LNCaP clone FGC (cell line): ENCODE measurements at regions not wholly inside any gene's neighbourhood (a gene's known extent, or its start where the extent isn't known, plus 50 kb on each side); places are given as distances from the start of the nearest gene placed in this dataset.
"Not testable (repeated sequence)": the region's sequence is repeated elsewhere in the genome, so short reads cannot be mapped to it uniquely, and the experiment has no call there.

Experiments
- DNase-seq: peaks from one replicate; pipeline ENCODE4 v3.0.0-alpha.2; 2011; ENCODE audit warnings: low read depth
- H3K4me3 ChIP-seq: 2 replicates; pipeline ENCODE4 v1.5.1; 2011; ENCODE audit warnings: mild to moderate bottlenecking, low read depth, low read length, control low read depth
- TF ChIP-seq, protein P1 (sequence below): IDR thresholded peaks from 2 replicates; pipeline ENCODE4 v1.5.1; 2012; ENCODE audit warnings: mild to moderate bottlenecking; ENCODE audit not compliant: control insufficient read depth, insufficient read depth; ENCODE audit errors: extremely low read depth

DNA sequence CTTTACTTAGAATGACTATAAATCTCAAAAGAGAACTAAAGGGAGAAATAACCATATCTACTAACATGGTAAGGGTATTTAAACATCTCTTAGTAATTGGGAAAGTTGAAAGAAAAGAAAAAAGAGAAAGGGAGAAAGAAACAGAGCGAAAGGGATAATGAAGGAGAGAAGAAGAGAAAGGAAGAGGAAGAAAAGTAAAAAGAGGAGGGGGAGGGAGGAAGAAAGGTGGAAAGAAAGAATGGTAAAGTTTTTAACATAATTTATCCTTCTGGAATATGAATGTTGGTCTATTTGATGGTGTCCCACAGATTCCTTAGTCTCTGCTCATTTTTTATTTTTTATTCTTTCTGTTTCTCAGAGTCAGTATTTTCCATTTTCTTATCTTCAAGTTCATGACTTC is 202.7 kb downstream of the ZNF92 start:
- not testable (repeated sequence) for DNase-seq, H3K4me3 ChIP-seq

DNA sequence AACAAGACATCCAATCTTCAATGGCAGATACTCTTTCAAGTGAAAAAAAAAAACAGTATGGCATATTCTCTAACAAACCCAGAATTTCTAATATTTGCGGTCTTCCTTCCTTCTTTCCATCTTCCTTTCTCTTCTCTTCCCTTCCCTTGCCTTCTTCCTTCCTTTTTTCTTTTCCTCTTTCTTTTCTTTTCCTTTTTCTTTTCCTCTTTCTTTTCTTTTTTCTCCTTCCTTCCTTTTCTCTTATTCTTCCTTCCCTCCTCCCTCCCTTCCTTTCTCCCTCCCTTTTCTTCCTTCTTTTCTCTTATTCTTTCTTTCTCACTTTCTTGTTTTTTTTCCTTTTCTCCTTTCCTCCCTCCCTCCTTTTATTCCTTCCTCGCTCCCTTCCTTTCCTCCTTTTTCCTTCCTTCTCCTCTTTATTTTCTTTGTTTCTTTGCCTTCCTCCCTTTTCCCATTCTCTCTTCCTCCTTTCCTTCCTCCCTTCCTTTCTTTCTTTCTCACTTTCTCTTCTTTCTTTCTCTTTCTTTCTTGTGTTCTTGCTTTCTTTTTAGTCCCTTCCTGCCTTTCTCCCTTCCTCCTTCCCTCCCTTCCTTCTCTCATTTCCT is 209.0 kb downstream of the ZNF92 start:
- not testable (repeated sequence) for DNase-seq, H3K4me3 ChIP-seq

DNA sequence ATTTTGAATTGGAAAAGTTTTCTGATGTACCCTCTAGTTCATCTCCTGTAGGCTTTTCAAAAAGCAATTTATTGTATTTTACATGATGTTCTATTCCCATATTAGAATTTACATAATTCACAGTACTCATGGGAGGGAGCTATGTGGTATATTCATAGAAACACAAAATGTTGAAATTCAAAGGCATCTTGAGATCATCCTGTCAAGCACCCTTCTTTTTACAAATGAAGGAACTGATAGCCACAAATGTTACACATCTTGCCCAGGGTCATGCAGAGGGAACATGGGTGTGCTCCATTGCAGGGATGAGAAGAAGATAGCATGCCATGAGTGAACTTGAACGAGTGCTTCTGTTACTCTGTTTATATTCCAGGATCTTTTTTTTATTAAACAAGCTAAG is 228.8 kb downstream of the ZNF92 start:
- DNase-seq, H3K4me3 ChIP-seq: not testable (repeated sequence)

DNA sequence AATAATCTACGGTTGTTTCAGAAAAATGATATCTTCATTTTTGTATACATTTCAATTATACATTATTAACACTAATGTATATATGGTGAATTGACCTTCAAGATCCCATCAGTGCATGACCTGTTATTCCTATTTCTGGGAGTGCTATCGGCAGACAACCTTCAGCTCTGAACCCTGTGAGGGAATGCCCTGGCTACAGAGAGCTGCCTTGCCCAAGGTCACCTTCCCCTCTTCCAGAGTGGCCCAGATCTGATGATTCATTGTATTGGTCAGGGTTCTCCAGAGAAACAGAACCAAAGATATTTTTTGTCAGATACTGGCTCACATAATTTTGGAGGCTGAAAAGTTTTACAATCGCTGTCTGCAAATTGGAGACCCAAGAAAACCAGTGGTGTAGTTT is 235.5 kb downstream of the ZNF92 start:
- TF ChIP-seq, protein P1, sequence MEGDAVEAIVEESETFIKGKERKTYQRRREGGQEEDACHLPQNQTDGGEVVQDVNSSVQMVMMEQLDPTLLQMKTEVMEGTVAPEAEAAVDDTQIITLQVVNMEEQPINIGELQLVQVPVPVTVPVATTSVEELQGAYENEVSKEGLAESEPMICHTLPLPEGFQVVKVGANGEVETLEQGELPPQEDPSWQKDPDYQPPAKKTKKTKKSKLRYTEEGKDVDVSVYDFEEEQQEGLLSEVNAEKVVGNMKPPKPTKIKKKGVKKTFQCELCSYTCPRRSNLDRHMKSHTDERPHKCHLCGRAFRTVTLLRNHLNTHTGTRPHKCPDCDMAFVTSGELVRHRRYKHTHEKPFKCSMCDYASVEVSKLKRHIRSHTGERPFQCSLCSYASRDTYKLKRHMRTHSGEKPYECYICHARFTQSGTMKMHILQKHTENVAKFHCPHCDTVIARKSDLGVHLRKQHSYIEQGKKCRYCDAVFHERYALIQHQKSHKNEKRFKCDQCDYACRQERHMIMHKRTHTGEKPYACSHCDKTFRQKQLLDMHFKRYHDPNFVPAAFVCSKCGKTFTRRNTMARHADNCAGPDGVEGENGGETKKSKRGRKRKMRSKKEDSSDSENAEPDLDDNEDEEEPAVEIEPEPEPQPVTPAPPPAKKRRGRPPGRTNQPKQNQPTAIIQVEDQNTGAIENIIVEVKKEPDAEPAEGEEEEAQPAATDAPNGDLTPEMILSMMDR = no peak
- no peak overlapping the region for H3K4me3 ChIP-seq
- no peak for DNase-seq

DNA sequence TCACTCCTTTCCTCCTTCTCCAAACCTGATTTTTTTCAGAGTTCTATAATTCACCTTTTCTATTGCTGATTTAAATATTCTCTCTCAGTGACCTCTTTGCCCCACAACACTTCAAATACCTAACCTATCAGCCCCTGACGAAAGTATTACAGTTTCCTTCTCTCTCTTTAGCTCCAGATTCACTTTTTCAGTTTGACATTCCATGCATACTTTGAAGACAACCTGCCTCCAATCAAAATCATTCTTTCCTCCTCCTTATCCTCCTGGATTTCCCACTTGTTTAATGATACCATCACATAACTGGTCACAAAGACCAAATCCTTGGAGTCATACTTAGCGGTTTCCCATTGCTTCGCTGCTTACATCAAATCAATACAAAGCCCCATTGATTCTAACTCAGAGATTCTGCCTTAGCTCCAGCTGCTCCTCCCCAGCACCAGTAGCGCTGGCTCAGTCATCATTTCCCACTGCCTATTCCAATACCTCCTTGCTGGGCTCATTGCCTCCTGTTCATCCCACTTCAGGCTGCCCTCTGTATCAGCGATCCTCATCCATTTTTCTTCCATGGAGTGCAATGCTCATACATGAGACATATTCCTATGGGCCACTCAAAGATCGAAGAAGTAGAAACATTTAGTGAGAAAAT is 240.1 kb downstream of the ZNF92 start:
- H3K4me3 ChIP-seq, DNase-seq: not testable (repeated sequence)

DNA sequence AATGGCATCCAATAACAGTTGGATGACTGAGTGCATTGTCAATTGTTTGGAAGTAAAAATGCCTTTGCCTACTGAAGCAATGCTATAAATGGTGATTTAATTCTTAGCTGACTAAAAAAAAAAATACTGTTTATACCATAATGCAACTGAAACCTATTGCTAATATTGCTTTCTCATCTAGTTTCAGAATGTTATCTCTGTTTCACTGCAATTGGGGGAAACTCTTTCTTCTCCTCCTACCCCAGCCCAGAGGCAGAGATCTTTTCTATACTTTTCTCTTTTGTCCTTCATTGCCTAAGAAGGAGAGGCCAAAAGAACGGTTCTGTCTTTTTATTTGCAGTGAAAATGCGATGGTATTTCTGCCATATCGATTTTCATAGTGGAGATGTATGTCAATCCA is 242.5 kb downstream of the ZNF92 start:
- not testable (repeated sequence) for H3K4me3 ChIP-seq, DNase-seq

DNA sequence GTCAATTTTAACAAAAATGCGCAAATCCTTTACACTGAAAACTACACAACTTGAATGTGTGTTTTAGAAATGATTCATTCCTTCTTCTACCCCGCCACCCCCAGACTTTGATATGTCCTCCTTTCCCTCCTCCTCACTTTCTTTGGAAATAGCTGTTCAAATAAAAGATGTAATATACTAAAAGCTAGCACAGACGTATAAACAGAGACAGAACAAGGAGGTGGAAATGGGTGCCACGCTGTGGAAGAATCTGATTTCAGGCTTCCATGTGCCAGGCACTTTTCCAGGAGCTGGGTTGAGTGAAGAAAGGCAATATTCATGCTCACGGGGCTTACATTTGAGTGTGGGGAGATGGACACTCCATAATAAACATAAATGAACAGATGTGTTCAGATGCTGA is 246.6 kb downstream of the ZNF92 start:
- H3K4me3 ChIP-seq, DNase-seq: not testable (repeated sequence)

DNA sequence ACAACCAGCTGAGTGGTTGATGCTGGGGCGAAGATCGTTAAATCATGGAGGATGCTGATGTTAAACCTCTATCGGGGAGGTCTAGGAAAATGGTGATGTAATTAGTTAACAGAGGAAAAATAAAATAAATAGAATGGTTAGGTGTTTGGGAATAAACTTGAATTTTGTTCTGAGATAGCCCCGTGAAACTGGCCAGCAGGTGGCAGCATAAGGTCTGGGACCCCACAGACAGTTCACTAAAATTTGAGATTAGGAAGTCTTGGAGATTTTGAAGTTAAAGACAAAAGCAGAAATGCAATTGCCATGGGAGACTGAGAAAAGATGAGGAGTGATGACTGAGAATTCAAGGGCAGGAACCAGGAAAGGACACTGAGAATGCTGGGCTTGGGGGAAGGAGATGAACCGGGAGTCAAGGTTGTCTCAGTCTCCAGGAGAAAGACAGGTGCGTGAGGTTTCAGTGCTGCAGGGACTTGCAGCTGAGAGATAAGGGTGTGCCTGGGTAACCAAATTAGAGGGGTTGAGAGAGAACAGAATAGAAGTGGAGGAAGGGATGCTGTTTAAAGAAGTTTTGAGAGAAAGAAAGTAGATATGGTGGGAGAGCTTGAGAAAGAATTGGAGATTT is 248.0 kb downstream of the ZNF92 start:
- DNase-seq, H3K4me3 ChIP-seq: not testable (repeated sequence)
- TF ChIP-seq, protein P1 = peak; percentile 55

DNA sequence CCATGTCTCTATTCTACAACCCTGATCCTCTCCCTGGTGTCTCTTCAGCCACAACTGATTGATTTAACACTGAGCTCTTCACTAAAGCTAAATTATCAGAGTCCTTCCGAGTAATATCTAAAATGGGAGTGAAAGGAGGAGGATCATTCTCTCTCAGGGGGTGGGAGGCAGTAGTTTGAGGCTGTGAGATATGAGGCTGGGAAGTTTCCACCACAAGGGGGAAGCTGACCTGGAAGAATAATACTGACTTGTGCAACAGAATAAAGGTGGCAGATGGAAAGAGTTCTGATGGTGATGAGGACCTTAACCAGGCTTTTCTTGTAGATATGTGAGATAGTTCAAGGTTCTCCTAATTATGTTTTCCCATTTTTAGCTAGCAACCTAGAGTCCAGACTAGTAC is 241.6 kb upstream of the VKORC1L1 start:
- not testable (repeated sequence) for H3K4me3 ChIP-seq, DNase-seq

DNA sequence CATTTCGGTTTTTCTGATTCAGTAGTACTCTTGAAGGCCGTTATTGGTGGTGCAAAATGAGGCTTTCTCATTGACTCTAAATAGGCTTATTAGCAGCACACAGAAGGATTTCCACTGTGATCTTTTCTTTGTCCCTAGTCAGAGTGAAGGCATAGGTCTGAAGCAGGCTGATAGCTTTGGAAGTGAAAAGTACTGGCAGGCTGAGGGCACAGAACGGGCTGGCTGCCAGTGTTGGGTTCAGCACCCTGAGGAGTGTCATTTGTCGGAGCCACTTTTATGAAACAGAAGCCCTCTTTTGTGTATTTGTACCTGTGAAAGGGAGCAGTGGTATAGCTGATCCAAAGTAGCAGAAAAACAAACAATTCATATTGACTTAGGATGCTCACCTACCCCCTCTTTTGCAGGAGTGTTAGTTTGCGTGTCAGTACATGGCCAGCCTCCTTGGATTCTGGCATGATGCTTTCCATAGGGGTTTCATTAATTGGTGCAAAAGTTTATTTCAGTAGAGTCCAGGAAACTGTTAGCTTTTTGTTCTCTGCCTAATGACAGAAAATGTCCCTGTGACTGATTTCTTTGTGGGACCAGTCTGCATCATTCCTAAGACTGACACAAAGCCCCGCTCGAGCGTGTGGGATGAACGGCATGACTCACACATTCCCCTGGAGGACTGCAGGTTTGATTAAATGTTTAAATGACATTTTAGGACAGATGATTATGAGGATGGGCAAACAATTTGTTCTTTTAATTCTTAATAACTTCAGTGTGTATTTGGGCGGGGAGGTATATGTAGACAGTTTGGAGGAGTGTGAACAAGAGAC is 239.1 kb upstream of the VKORC1L1 start:
- H3K4me3 ChIP-seq, DNase-seq: not testable (repeated sequence)

DNA sequence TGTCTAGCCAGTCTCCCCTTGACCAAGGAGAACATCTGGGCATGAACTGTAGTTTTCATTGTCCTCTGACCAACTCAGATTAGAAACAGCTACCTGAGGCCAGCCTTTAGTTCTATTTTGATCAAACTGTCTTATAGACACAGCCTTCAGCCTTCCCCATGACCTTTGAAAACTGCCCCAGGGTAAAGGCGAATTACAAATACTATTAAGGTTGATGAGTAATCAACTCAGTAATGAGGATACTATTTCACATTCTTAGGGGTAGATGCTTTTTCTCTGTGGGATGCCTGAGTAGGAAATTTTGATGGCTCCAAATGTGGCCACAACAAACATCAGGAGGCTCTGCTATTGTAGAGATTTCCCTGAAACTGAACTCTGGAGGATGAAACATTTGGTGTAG is 234.0 kb upstream of the VKORC1L1 start:
- not testable (repeated sequence) for H3K4me3 ChIP-seq, DNase-seq

DNA sequence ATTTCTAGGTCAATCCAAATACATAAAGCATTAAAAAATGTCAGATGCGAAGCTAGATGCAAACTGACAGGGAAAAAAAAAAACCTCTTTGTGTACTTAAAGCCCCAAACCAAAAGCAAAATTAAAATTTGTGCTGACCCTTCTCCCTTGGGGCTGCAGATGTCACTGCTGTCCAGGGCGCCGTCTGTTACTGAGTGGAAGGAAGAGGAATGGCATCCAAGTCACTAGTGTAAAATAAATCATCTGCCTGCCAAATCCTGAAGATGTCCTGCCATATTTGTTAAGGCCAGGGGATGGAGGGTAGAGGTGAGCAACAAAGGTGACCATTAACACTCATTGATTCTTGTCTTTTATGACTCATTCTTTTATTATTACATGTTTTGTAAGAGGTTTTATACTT is 233.2 kb upstream of the VKORC1L1 start:
- H3K4me3 ChIP-seq = not testable (repeated sequence)

DNA sequence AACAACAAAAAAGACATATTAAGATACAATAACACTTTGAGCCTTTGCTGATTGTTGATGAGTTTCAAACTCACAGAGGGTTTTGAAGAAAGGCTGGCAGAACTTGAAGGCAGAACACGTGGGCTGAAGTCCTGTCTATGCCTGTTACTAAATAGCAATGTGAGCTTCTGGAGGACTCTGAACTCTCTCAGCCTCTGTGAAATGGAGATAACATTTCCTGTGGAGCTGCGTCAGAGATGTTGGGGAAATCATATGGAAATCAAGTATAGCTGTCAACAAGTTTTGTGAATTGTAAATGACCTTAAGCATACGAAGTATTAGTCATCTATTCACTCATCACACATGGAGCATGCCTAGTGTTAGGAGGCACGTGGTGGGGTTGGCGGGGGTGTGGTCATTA is 229.4 kb upstream of the VKORC1L1 start:
- H3K4me3 ChIP-seq, DNase-seq: not testable (repeated sequence)

More for the DNA sequence above, 233.2 kb upstream of the VKORC1L1 start:
- not testable (repeated sequence) for DNase-seq

DNA sequence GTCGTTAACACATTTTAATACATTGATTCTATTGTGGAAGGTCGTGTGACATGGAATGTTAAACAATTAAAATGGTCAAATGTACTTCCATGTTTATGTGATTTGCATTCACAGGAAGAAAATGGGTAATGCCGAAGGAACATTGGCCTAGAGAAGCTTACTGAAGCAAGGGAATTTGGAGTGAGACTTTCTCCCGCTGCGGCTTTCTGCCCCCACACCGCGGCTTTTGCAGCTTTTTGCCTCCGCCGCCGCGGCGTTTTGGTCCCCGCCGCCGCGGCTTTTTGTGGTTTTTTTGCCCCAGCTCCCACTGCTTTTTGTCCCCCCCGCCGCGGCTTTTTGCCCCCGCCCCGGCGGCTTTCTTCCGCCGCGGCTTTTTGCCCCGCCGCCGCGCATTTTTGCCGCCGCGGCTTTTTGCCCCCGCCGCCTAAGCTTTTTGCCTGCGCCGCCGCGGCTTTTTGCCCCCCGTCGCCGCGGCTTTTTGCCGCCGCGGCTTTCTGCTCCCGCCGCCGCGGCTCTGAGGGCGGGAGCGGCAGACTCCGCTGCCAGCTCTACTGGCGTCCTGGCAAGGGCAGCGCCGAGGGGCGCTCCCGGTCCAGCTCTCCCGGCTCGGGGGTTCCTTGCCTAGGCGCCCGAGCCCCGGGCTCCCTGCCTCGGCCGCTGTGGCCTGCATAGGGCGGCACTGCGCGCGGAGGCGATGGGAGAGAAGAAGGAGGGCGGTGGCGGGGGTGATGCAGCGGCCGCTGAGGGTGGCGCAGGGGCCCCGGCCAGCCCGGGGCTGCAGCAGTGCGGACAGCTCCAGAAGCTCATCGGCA is 225.5 kb upstream of the VKORC1L1 start:
- not testable (repeated sequence) for DNase-seq, H3K4me3 ChIP-seq

DNA sequence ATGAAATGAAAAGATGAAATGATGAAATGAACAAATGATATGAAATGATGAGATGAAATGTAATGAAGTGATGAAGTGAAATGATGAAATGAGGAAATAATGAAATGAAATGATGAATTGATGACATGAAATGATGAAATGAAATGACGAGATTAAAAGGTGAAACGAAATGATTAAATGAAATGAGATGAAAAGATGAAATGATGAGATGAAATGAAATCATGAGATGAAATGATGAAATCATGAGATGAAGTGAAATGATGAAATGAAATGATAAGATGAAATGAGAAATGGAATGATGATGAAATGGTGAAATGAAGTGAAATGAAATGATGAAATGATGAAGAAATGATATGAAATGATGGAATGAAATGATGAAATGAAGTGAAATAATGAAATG is 221.7 kb upstream of the VKORC1L1 start:
- not testable (repeated sequence) for DNase-seq, H3K4me3 ChIP-seq
